Calu3 (cell line): ENCODE measurements at regions not wholly inside any gene's neighbourhood (a gene's known extent, or its start where the extent isn't known, plus 50 kb on each side); places are given as distances from the start of the nearest gene placed in this dataset.

Experiments used
- BruUV-seq: library from RNA; stranded (reverse); fragments of 400-500 nt; replicated peaks from 2 replicates; lab custom pipeline; 2021; lab: Mats Ljungman, UMichigan
- CTCF ChIA-PET: fragments of 300-600 bp; sonication (Branson Sonifier 250); formaldehyde crosslinking; loops from one replicate; lab custom pipeline; 2022; ENCODE audit warnings: antibody characterized with exemption; lab: Charles Lee
- DNase-seq: peaks from one replicate; pipeline ENCODE4 v3.0.0; 2022
- H3K27ac Mint-ChIP-seq: one replicate; pipeline ENCODE4 v1.8.0; 2022; ENCODE audit warnings: mixed read lengths; ENCODE audit not compliant: unreplicated experiment
- H3K27me3 Mint-ChIP-seq: one replicate; pipeline ENCODE4 v1.8.0; 2022; ENCODE audit warnings: mixed read lengths; ENCODE audit not compliant: unreplicated experiment
- H3K36me3 Mint-ChIP-seq: one replicate; pipeline ENCODE4 v1.8.0; 2022; ENCODE audit warnings: mild to moderate bottlenecking, moderate library complexity, mixed read lengths; ENCODE audit not compliant: insufficient read depth, unreplicated experiment
- H3K4me1 Mint-ChIP-seq: one replicate; pipeline ENCODE4 v1.8.0; 2022; ENCODE audit warnings: mild to moderate bottlenecking, low read depth, mixed read lengths; ENCODE audit not compliant: unreplicated experiment
- H3K4me3 Mint-ChIP-seq: one replicate; pipeline ENCODE4 v1.8.0; 2022; ENCODE audit warnings: mild to moderate bottlenecking, low read depth, moderate library complexity, mixed read lengths; ENCODE audit not compliant: unreplicated experiment
- H3K9me3 Mint-ChIP-seq: one replicate; pipeline ENCODE4 v1.8.0; 2022; ENCODE audit warnings: low read depth, mixed read lengths; ENCODE audit not compliant: unreplicated experiment
- intact Hi-C: fragments of 100-400 bp; cut with micrococcal nuclease; formaldehyde crosslinking; loops from one replicate; pipeline ENCODE4 v1.10.0; 2022; ENCODE audit not compliant: unreplicated experiment
- TF ChIP-seq, protein P1 (sequence below): fragments of 200-600 bp; IDR thresholded peaks from one replicate; pipeline ENCODE4 v1.8.0; 2022; ENCODE audit warnings: antibody characterized with exemption; ENCODE audit not compliant: unreplicated experiment

DNA sequence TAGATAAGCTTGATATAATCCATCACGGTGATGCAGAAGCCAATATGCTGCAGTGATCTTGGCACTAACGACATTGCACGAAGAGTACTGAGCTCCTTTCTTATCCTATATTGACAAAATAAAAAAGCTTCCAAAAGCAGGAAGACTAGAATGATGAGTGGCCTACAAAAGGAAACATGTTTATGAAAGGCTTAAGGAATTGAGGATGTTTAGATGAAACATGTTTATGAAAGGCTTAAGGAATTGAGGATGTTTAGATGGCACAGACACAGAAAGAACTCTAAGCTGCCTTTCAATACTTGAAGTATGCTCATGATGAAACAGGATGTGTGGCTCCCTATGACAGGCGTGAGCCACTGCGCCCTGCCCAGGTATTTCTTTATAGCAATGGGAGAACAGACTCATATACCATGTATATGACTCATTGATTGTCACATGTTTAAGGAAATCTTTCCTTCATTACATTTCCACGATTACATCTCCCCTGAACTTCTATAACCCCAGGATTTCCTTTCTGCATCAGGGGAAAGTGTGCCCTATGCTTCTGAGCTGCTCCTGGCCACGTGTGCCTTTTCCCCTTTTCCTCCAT lies 690.8 kb upstream of the ARGLU1 start:
- CTCF ChIA-PET: no interaction called here
- intact Hi-C loops: no loop called here
- no peak for DNase-seq
- TF ChIP-seq, protein P1, sequence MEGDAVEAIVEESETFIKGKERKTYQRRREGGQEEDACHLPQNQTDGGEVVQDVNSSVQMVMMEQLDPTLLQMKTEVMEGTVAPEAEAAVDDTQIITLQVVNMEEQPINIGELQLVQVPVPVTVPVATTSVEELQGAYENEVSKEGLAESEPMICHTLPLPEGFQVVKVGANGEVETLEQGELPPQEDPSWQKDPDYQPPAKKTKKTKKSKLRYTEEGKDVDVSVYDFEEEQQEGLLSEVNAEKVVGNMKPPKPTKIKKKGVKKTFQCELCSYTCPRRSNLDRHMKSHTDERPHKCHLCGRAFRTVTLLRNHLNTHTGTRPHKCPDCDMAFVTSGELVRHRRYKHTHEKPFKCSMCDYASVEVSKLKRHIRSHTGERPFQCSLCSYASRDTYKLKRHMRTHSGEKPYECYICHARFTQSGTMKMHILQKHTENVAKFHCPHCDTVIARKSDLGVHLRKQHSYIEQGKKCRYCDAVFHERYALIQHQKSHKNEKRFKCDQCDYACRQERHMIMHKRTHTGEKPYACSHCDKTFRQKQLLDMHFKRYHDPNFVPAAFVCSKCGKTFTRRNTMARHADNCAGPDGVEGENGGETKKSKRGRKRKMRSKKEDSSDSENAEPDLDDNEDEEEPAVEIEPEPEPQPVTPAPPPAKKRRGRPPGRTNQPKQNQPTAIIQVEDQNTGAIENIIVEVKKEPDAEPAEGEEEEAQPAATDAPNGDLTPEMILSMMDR: no peak
- Mint-ChIP-seq H3K27me3 (no peaks in the 10 kb centered on the region), H3K27ac (no peak overlapping the region), H3K4me3 (no peak overlapping the region), H3K4me1 (no peaks in the 10 kb centered on the region), H3K36me3 (no peaks in the 10 kb centered on the region), H3K9me3 (no peaks in the 10 kb centered on the region)
- no TSS peak for BruUV-seq

DNA sequence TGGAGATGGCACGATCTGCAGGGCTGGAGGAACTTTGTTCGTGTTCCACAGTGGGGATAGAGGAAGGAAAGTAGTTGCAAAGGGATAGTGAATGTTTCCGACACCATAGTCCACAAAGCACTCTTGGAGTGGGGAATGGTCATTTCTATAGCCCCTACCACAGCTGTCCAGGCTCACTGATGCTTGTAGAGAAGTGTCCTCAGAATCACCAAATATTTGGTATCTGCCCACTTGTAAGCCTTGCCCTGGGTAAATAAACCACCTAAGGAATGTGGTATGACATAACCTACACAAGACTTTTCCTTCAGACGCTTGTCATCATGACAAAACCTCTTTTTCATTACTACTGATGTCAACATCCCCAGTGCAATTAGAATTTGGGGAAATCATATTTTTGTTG lies 686.5 kb upstream of the ARGLU1 start:
- H3K27me3 Mint-ChIP-seq: no peaks in the 10 kb centered on the region
- peaks cover 8% of the 10 kb centered on the region for H3K4me1 Mint-ChIP-seq
- no peak overlapping the region for H3K4me3 Mint-ChIP-seq
- no TSS peak for BruUV-seq
- no peaks in the 10 kb centered on the region for H3K36me3 Mint-ChIP-seq
- DNase-seq: no peak
- TF ChIP-seq, protein P1: no peak
- intact Hi-C loops: no loop called here
- no peaks in the 10 kb centered on the region for H3K9me3 Mint-ChIP-seq
- no peak overlapping the region for H3K27ac Mint-ChIP-seq
- CTCF ChIA-PET: no interaction called here

DNA sequence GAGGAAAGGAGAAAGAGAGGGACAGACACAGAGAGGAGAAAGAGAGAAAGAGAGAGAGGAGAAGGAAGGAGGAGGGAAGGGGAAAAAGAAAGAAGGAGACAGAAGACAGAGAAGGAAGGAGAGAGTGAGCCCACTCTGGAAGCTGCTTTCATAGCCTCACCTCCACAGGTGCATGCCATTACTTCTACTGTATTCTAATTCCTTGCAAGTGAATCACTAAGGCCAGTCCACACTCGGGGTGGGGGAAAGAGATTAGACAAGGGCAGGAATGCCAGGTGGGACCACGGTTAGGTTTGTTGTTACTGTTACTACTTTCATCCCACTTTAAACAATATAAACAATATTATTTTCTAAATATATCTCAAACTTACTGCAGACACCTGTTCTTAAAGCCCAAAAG lies 684.5 kb upstream of the ARGLU1 start:
- CTCF ChIA-PET: no interaction called here
- Mint-ChIP-seq H3K27ac (no peak overlapping the region), H3K9me3 (no peaks in the 10 kb centered on the region), H3K4me3 (no peak overlapping the region), H3K27me3 (no peaks in the 10 kb centered on the region), H3K4me1 (peaks cover 8% of the 10 kb centered on the region), H3K36me3 (no peaks in the 10 kb centered on the region)
- intact Hi-C loops: no loop called here
- BruUV-seq: no TSS peak
- TF ChIP-seq, protein P1: no peak
- no peak for DNase-seq

DNA sequence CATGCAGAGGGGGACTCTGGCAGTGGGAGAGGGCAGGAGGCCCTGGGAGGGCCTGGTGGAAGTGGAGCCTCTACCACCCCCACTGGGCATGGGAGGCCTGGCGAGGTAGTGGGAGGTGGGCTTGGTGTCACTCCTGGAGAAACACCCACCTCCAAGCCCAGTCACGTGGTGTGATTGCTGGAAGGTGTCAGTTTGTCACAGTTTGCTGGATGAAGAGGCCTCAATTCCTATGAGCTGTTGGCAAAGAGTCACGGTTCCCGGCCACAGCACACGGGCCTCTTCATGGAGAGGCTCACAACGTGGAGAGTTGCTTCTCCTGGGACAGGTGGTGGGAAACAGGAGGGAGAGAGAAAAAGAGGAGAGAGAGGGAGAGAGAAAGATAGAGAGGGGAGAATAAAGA lies 684.1 kb upstream of the ARGLU1 start:
- intact Hi-C loops: no loop called here
- no peaks in the 10 kb centered on the region for H3K9me3 Mint-ChIP-seq
- H3K36me3 Mint-ChIP-seq: no peaks in the 10 kb centered on the region
- no peaks in the 10 kb centered on the region for H3K27me3 Mint-ChIP-seq
- no peak overlapping the region for H3K4me3 Mint-ChIP-seq
- no peak overlapping the region for H3K27ac Mint-ChIP-seq
- H3K4me1 Mint-ChIP-seq: peaks cover 8% of the 10 kb centered on the region
- CTCF ChIA-PET: no interaction called here
- no TSS peak for BruUV-seq
- TF ChIP-seq, protein P1: no peak
- DNase-seq: no peak
